ENCODE measurements at regions not wholly inside any gene's neighbourhood (a gene's known extent, or its start where the extent isn't known, plus 50 kb on each side); places are given as distances from the start of the nearest gene placed in this dataset.

DNA sequence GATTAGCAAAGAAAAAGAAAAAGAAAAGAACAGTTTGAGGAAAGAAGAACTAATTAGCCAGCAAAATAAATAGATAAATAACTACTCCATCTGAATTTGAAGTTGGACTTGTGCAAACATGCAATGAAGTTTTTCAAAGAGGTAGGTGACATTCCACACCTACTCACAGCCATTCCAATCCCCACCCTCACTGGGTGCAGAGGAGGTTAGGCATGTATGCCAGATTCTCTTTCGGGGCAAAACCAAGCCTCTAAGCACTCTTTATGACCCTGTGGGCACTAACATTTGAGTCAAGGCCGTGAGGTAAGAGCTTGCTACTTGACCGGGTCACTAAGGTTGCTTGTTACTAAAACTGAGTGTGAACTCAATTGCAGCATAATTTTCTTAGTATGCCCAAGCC, 108.4 kb upstream of the SEMA3A start:
- no peak for DNase-seq (ENCODE audit: low read depth)

DNA sequence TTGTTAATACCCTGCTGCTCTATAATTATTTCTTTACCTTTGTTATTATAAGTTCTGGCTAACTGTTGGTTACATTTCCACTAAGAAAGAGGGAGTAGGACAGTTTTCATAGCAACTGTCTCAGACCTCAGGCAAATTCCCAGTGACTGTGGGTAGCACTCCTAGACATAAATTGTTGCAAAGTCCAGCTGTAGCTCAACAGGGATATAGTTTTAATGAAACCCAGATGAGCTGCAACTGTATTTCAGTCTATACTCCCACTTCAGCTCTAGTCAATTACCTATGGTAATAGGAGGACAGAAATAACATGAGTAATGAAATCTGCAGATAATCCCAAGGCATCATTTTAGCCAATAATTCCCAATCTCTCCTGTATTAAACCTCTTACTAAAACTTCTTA, 103.0 kb upstream of the SEMA3A start:
- DNase-seq (ENCODE audit: low read depth) = no peak

DNA sequence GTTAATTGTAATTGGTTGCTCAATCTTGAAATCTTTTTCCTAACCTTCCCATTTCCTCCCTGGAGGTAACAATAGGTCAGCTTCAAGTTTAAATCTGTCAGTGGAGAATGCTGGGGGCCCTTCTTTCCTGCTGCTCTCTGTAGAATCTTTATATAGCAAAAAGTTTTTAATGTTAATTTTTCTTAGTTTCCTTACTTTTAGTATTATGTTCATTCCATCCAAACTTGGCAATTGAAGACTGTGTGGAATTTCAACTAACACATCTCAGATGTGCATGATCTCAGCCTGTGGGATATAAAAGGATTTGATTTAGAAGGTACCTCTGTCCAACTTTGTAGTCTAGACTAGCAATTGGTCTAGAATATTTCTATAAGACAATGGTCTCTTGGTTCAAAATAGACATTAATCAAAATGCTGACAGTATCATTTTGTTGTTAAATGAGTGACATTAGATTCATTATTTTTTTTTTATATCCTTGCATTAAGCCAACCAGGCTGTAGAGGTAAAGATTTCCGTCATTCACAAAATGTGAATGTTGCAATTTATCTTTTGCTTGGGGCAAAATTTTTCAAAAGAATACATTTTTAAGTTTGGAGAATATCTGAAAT, 100.4 kb upstream of the SEMA3A start:
- no peak for DNase-seq (ENCODE audit: low read depth)

DNA sequence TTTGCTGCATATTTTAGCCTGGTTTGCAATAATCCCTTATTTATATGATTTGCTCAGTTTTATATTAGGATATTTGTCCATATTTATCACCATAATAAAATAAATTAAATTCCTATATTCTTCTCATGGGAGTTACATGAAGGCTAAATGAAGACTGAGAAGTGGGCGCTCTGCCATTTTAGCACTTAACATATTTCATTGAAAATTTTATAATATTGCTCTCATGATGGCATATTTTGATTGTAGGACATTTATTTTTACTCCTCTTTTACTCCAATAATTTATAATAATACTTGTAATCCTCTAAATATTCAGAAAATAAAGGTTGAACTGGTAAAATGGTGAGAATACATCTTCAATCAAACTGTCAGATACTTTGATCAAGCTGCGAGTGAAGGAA, 99.8 kb upstream of the SEMA3A start:
- no peak for DNase-seq (ENCODE audit: low read depth)

DNA sequence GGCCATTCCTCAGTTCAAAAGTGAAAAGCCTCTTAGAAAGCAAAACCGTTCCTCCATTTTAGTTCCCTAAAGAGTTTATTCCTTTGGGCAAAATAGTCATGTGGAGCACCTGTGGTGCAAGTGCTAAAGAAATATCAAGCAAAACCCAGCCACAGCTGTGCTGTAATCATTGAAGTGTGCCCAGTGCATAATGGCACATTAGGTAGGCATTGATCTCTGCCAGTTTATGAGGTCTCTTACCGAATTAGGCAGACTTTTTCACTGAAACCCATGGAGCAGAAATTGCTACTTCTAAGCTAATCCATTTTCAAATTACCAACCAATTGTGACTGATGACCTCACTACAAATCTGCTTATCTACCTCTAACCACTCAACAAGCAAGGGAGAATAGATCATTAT, 97.2 kb upstream of the SEMA3A start:
- DNase-seq (ENCODE audit: low read depth) = no peak

DNA sequence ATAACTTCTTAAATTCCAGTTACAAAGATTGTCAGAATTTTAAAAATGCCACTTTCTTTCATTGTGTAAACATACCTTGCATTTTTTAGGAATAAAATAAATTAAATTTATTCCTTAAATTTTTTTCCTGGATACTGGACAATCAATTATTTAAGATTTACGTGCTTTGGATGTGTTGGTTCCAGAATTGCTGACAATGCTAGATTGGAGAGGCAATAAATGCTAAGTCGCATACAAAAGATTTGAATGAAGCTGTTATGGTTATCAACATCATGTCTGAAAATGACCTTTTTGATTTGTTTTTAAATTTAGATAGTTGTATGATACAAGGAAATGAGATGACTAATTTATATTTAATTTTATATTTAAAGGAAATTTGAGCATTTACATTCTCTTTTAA, 89.2 kb upstream of the SEMA3A start:
- DNase-seq (ENCODE audit: low read depth) = no peak

DNA sequence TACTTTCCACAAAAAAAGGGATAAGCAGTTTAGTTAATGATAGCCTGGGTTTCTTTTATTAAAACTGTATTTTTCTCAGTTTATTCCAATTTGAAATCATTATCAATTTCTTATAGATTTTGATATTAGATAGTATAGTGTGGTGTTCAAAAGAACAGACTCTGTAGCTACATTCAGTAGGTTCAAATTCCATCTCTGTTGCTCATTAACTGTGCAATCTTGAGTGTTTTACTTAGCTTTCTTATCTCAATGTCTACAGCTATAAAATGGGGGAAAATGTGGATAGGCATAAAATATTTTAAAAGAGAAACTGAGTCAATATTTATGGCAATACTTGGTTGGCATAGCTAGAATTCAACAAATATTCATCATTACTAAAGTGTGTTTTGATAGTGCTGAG, 86.9 kb upstream of the SEMA3A start:
- DNase-seq (ENCODE audit: low read depth) = no peak

DNA sequence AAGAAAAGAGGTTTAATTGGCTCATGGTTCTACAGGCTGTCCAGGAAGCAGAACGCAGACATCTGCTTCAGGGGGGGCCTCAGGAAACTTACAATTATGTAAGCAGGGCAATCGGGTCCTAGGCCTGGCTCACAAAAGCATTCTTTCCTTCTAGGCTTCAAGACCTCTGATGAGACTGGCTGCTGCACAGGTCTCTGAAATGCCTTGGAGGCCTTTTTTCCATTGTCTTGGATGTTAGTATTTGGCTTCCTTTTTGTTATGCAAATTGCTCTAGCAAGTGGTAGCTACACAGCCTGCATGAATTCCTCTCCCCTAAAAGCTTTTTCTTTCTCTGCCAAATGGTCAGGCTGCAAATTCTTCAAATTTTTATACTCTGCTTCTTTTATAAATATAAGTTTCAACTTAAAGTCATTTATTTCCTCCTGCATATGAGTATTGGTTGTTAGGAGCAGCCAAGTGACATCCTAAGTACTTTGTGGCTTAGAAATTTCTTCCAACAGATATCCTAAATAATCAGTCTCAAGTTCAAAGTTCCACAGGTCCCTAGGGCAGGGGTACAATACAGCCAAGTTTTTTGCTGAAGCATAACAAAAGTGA, 83.1 kb upstream of the SEMA3A start:
- DNase-seq (ENCODE audit: low read depth) = no peak

DNA sequence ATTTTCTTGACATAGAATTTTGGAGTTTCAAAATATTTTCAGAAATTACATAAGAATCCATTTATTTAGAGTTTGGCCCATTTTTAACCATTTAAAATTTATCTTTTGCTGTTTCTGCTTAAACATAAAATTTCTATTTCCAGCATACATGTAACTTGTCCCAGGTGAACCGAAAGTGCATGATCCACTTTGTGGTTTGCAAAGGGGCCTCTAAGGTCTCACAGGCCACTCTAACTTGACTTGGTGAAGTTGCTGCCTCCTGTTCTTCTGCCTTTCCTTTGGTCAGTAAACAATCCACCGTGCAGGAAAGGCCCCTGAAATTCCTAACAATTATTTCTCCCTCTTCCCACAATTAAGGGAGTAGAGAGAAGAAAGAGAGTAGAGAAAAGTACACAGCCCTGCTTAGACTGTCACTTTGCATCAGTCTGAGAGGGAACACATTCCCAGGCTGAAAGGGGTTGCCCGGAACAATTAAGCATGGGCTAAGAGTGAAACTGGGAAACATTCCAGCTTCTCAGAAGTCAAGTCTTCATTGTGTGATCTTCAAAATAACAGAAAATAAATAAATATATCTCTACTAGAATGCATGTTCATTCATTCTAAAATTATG, 79.5 kb upstream of the SEMA3A start:
- no peak for DNase-seq (ENCODE audit: low read depth)

DNA sequence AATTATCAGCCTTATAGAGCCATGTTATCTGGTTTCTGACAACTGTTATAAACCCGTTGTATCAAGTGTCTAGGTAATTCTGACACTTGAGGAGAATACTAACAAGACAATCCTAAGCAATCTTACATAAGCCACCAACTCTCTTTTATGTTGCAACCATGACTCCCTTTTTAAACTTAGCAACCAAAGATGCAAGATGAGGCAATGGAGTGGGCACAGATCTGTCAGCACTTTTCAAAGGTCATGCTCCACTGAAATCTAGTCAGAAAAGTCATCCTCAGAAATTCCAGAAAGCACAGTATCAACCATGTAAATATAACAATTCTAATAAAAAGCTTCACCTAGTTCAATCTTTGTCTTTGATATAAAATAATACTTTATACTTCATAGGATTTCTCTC, 77.0 kb upstream of the SEMA3A start:
- DNase-seq (ENCODE audit: low read depth) = no peak

DNA sequence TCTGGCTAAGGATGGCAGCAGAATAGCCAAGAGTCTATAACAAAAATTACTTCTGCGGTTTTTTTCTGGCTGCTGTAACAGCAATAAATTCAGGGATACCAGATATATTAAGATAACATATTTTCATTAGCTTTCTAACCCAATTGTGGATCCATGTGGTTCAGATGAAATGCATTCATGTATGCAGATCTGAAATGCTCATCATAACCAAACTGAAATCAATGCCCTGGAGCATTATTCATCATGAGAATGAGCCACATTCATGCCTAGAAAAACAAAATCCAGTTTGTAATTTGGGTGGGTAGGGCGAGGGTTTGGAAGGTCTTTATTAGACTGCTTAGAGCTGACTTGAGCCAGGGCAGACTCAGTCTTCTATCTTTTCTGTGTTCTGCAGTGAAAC, 69.8 kb upstream of the SEMA3A start:
- no peak for DNase-seq (ENCODE audit: low read depth)

DNA sequence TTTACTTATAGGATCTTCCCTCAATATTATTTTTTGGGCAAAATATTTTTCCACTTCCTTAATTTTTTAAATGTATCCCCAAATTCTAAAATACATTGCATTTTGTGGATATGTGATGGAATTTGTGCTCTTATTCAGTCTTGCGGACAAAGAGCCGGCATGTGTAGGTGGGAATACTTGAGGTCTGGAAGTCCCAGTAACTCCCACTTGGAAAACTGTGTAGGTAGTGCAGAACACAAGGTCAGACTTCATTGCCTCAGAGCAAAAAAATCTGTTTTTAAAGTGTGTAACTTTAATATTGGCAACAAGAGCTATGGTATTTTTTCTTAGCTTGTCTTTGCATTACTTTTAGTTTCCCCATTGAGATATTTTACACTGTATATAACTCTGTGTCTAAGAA, 68.5 kb upstream of the SEMA3A start:
- no peak for DNase-seq (ENCODE audit: low read depth)

DNA sequence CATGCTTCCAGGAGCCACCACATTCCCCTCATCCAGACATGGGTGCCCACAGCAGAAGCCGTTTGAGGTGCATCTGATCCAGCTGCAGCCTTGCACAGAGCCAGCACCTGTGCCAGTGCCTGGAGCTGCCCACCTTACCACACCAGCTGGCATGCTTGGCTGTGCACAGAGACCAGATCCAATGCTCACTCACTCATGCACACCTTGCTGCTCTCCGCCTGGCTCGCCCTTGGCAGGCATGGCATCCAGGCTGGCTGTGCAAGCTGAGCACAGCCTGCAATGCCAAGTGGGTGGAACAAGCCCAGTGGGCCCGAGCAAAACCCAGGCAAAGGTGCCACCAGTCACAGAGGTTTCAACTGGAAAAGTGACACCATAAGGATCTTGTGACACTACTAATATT, 66.9 kb upstream of the SEMA3A start:
- no peak for DNase-seq (ENCODE audit: low read depth)

DNA sequence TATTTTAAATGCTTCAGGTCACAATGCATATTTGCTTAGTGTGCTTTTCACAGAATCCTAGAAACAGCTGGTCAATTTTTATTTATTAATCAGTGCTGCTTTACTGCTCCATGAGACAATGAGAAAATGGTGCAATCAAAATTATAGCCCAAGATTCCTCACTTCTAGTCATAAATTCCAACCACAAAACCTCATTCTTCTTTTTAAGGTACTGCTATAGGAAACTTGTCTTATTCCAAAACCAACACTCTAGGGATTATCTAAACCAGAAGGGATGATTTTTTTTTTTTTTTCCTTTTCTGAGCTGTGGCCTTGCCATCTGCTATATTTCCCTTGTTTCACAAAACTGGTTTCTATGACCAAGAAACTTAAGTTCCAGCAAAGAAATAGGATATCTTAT, 64.0 kb upstream of the SEMA3A start:
- peak; percentile 25 for DNase-seq (ENCODE audit: low read depth)

DNA sequence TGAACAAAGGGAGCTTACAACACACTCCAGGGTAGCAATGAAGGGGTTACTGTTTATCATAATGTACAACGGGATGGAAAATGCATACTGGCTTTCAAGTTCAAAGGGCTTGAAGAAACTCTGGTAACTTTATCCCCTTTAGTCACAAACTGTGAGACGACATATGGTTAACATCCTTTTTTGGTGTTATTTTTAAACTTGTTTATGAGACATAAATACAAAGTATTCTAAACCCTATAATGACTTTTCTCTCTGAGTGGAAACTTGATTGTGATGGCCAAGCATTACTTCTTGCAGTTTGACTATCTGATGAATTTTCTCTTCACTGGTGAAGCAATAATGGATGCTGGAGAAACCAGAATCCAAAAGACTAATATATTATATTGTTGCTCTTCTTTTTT, 62.0 kb upstream of the SEMA3A start:
- no peak for DNase-seq (ENCODE audit: low read depth)

DNA sequence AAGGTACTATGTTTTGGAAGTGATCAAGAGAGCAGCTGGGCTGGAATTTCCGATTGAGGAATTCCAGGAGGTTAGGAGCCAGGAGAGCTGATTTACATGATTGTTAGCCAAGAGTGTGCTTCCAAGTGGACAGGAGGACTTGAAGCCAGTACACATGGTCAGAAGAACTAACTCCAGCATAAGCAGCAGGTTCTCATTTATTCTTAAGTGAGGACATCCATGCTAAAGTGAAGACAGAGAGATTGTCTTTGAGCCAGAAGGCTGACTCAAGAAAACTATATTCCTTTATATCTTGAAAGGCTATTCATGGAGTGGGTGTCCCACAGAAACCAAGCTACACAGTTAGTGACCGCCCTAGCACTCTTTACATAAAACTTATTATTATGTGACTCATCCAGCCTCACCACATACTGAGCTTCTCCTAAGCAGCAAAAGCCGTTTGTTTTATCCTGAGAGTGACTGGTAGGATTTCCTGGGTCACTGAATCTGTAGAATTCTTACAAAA, 56.7 kb upstream of the SEMA3A start:
- DNase-seq (ENCODE audit: low read depth) = peak; percentile 30

DNA sequence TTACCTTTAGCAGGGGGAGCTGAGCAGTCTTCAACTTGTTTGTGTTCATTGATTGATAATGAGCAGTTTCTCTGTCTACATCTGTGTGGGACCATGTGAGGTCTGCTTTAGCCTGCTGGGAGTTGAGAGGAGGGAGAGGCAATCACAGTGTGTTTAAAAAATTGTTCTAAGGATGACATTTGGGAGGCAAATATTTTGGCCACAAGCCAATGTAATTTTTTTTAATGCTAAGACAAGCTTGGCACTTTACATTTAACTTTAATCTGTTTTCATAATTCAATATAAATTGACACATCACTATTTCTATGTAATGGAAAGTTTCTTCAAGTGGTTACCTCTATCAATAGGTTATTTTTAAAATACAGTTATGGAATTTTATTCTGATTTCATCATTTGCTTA, 55.9 kb upstream of the SEMA3A start:
- no peak for DNase-seq (ENCODE audit: low read depth)

DNA sequence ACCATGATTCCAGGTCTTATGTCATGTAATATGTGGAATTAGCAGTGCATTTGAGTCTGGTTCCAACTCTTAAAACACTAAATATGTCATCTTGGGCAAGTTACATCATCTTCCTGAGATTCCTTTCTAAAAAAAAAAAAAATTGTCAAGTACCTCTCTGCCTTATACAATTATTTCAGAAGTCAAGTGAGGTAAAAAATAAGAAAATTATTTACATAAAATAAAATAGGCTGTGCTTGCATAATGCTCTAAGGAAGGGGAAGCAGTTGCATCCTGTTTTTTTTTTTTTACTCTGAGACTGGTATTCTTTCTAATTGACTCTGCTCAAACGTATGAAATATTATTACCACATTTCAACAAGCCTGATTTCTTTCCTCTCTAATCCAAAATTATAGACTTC, 55.1 kb upstream of the SEMA3A start:
- DNase-seq (ENCODE audit: low read depth) = no peak

DNA sequence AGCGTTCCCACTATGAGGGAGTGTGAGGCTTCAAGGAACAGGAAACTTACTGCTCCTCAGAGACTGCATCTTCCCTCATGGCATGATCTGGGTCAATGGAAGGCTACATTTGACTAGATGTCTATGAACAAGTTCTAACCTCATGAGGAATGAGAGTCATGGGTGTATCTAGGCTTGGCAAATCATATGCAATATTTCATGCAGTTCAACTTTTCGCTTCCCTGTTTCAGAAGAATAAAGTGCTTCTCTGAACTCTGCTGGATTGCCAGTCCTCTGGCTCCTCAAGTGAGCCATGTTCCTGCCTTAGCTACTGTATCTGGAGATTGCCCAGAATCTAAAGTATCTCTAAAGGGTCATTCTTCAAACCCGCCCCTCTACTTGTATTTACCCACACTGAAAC, 54.3 kb upstream of the SEMA3A start:
- DNase-seq (ENCODE audit: low read depth) = no peak

DNA sequence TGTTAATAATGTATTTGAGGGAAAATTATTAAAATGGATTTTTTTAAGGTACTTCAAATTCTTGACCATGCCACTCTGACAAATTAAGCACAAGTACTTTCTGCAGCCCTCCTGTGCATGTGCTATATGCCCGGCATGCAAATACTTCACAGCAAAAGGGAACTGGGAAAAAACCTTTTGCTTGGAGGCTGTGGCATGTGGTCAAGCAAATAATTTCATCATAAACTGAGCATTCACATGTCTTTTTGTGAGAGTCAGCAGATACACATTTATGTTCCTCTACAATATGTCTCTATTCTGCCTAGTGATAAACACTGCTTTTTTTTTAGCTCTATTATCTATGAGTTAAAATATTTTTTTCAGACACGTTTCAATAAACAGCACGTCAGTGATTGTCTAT, 53.7 kb upstream of the SEMA3A start:
- no peak for DNase-seq (ENCODE audit: low read depth)

DNA sequence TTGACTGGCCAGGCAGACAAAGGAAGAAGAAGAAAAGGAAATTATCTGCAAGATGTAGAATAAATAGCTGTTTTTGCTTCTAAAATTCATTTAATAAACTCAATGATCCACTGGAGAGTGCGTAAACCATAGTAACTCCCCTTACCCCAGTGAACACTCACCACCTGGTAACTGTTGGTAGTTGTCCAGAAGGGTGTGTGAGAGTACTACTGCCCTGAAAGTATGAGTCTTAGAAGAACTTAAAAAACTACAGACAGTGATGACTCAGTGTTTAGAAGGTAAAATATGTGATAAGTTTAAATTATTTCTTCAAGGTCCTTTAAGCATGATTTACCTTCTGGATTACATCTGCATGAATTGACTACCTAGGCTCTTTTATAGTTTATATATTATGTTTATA, 53.0 kb upstream of the SEMA3A start:
- no peak for DNase-seq (ENCODE audit: low read depth)

DNA sequence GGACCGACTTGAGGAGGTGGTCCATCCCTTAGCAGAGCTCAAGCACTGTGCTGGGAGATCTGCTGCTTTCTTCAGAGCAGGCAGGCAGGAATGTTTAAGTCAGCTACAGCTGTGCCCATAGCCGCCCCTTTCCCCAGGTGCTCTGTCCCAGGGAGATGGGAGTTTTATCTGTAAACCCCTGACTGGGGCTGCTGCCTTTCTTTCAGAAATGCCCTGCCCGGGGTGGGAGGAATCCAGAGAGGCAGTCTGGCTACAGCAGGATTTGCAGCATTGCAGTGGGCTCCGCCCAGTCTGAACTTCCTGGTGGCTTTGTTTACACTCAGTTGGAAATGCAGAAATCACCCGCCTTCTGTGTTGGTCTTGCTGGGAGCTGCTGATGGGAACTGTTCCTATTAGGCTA, 51.2 kb upstream of the SEMA3A start:
- no peak for DNase-seq (ENCODE audit: low read depth)
